ENCODE measurements at regions not wholly inside any gene's neighbourhood (a gene's known extent, or its start where the extent isn't known, plus 50 kb on each side); places are given as distances from the start of the nearest gene placed in this dataset.

GRCh38 chr15:93414576-93415231 lies 325.7 kb upstream of the RGMA start:
- H3K9me3 Mint-ChIP-seq = peaks cover 0 to 3% (median 0%) of the 10 kb centered on the region in 11 donors
- peaks cover 0 to 14% (median 8%) of the 10 kb centered on the region in 5 donors for H3K27me3 Mint-ChIP-seq
- H3K36me3 ChIP-seq (ENCODE audit: control insufficient read depth in 2 of 3, insufficient read depth in 3 of 3, low read length in 3 of 3) = no peaks in the 10 kb centered on the region
- no peaks in the 10 kb centered on the region for H3K9me3 ChIP-seq (ENCODE audit: control insufficient read depth in 2 of 3, low read length in 3 of 3)
- no peaks in the 10 kb centered on the region for H3K27me3 ChIP-seq (ENCODE audit: control insufficient read depth in 2 of 2, insufficient read depth in 2 of 2, low read length in 2 of 2)
- no peaks in the 10 kb centered on the region for H3K36me3 Mint-ChIP-seq
- H3K4me3 ChIP-seq (ENCODE audit: low read length) = no peak overlapping the region
- DNase-seq = no peak
- no peak for ATAC-seq
- intact Hi-C loops (cut with micrococcal nuclease) = no loop called here
- H3K4me3 Mint-ChIP-seq = no peak overlapping the region
- no peaks in the 10 kb centered on the region for H3K4me1 Mint-ChIP-seq
- ChIA-PET POLR2A (no interaction called here), CTCF (no interaction called here)
- no peak overlapping the region for H3K27ac Mint-ChIP-seq
- no peak overlapping the region for H3K27ac ChIP-seq (ENCODE audit: low read depth, low read length)
- no peaks in the 10 kb centered on the region for H3K4me1 ChIP-seq (ENCODE audit: control insufficient read depth in 2 of 2, insufficient read depth in 2 of 2, low read length in 2 of 2)

- no peak overlapping the region for H3K27ac Mint-ChIP-seq
- H3K4me3 Mint-ChIP-seq = no peak overlapping the region
- POLR2A ChIA-PET = no interaction called here
- peaks cover 0 to 5% (median 0%) of the 10 kb centered on the region in 11 donors for H3K9me3 Mint-ChIP-seq
- H3K27me3 Mint-ChIP-seq = peaks cover 0 to 14% (median 8%) of the 10 kb centered on the region in 5 donors
- H3K9me3 ChIP-seq (ENCODE audit: control insufficient read depth in 2 of 3, low read length in 3 of 3) = no peaks in the 10 kb centered on the region
- no peak for ATAC-seq
- DNase-seq = no peak
- H3K36me3 Mint-ChIP-seq = no peaks in the 10 kb centered on the region
- no peak overlapping the region for H3K4me3 ChIP-seq (ENCODE audit: low read length)
- no peak overlapping the region for H3K27ac ChIP-seq (ENCODE audit: low read depth, low read length)
- H3K4me1 ChIP-seq (ENCODE audit: control insufficient read depth in 2 of 2, insufficient read depth in 2 of 2, low read length in 2 of 2) = no peaks in the 10 kb centered on the region
- H3K36me3 ChIP-seq (ENCODE audit: control insufficient read depth in 2 of 3, insufficient read depth in 3 of 3, low read length in 3 of 3) = no peaks in the 10 kb centered on the region
- CTCF ChIA-PET = no interaction called here
- no peaks in the 10 kb centered on the region for H3K27me3 ChIP-seq (ENCODE audit: control insufficient read depth in 2 of 2, insufficient read depth in 2 of 2, low read length in 2 of 2)
- intact Hi-C loops (cut with micrococcal nuclease) = no loop called here
- H3K4me1 Mint-ChIP-seq = no peaks in the 10 kb centered on the region
Measured at GRCh38 chr15:93413745-93414144, 324.7 kb upstream of the RGMA start.

- Histone ChIP-seq H3K4me1 (ENCODE audit: control insufficient read depth in 2 of 2, insufficient read depth in 2 of 2, low read length in 2 of 2) (no peaks in the 10 kb centered on the region), H3K4me3 (ENCODE audit: low read length) (no peak overlapping the region), H3K27ac (ENCODE audit: low read depth, low read length) (no peak overlapping the region), H3K27me3 (ENCODE audit: control insufficient read depth in 2 of 2, insufficient read depth in 2 of 2, low read length in 2 of 2) (no peaks in the 10 kb centered on the region), H3K36me3 (ENCODE audit: control insufficient read depth in 2 of 3, insufficient read depth in 3 of 3, low read length in 3 of 3) (no peaks in the 10 kb centered on the region), H3K9me3 (ENCODE audit: control insufficient read depth in 2 of 3, low read length in 3 of 3) (no peaks in the 10 kb centered on the region)
- POLR2A ChIA-PET = no interaction called here
- peaks cover 0 to 19% (median 4%) of the 10 kb centered on the region in 11 donors for H3K9me3 Mint-ChIP-seq
- no peaks in the 10 kb centered on the region for H3K4me1 Mint-ChIP-seq
- intact Hi-C loops (cut with micrococcal nuclease) = no loop called here
- no peak for ATAC-seq
- H3K4me3 Mint-ChIP-seq = no peak overlapping the region
- CTCF ChIA-PET = no interaction called here
- peaks cover 0 to 22% (median 14%) of the 10 kb centered on the region in 5 donors for H3K27me3 Mint-ChIP-seq
- H3K36me3 Mint-ChIP-seq = no peaks in the 10 kb centered on the region
- no peak for DNase-seq
- H3K27ac Mint-ChIP-seq = no peak overlapping the region
Measured at GRCh38 chr15:93399121-93399520, 310.1 kb upstream of the RGMA start.

- ChIA-PET CTCF (no interaction called here), POLR2A (no interaction called here)
- Mint-ChIP-seq H3K27me3 (peaks cover 0 to 4% (median 0%) of the 10 kb centered on the region in 5 donors), H3K9me3 (peaks cover 0 to 22% (median 4%) of the 10 kb centered on the region in 11 donors), H3K36me3 (no peaks in the 10 kb centered on the region), H3K4me3 (no peak overlapping the region), H3K4me1 (no peaks in the 10 kb centered on the region), H3K27ac (no peak overlapping the region)
- no peaks in the 10 kb centered on the region for H3K4me1 ChIP-seq (ENCODE audit: control insufficient read depth in 2 of 2, insufficient read depth in 2 of 2, low read length in 2 of 2)
- H3K36me3 ChIP-seq (ENCODE audit: control insufficient read depth in 2 of 3, insufficient read depth in 3 of 3, low read length in 3 of 3) = no peaks in the 10 kb centered on the region
- H3K27ac ChIP-seq (ENCODE audit: low read depth, low read length) = no peak overlapping the region
- DNase-seq = no peak
- no peak for ATAC-seq
- no peak overlapping the region for H3K4me3 ChIP-seq (ENCODE audit: low read length)
- H3K9me3 ChIP-seq (ENCODE audit: control insufficient read depth in 2 of 3, low read length in 3 of 3) = no peaks in the 10 kb centered on the region
- no peaks in the 10 kb centered on the region for H3K27me3 ChIP-seq (ENCODE audit: control insufficient read depth in 2 of 2, insufficient read depth in 2 of 2, low read length in 2 of 2)
- intact Hi-C loops (cut with micrococcal nuclease) = no loop called here
Measured at GRCh38 chr15:93389211-93389610, 300.2 kb upstream of the RGMA start.

- Mint-ChIP-seq H3K4me3 (no peak overlapping the region), H3K27ac (no peak overlapping the region), H3K36me3 (no peaks in the 10 kb centered on the region), H3K27me3 (peaks cover 0 to 7% (median 4%) of the 10 kb centered on the region in 5 donors), H3K9me3 (peaks cover 0 to 2% (median 0%) of the 10 kb centered on the region in 11 donors), H3K4me1 (no peaks in the 10 kb centered on the region)
- ChIA-PET CTCF (no interaction called here), POLR2A (no interaction called here)
- ATAC-seq (no peak), DNase-seq (no peak)
- Histone ChIP-seq H3K27ac (ENCODE audit: low read depth, low read length) (no peak overlapping the region), H3K9me3 (ENCODE audit: control insufficient read depth in 2 of 3, low read length in 3 of 3) (no peaks in the 10 kb centered on the region), H3K27me3 (ENCODE audit: control insufficient read depth in 2 of 2, insufficient read depth in 2 of 2, low read length in 2 of 2) (no peaks in the 10 kb centered on the region), H3K4me1 (ENCODE audit: control insufficient read depth in 2 of 2, insufficient read depth in 2 of 2, low read length in 2 of 2) (no peaks in the 10 kb centered on the region), H3K4me3 (ENCODE audit: low read length) (no peak overlapping the region), H3K36me3 (ENCODE audit: control insufficient read depth in 2 of 3, insufficient read depth in 3 of 3, low read length in 3 of 3) (no peaks in the 10 kb centered on the region)
- intact Hi-C loops (cut with micrococcal nuclease) = no loop called here
Measured at GRCh38 chr15:93384886-93385285, 295.9 kb upstream of the RGMA start.

- Histone ChIP-seq H3K4me1 (ENCODE audit: control insufficient read depth in 2 of 2, insufficient read depth in 2 of 2, low read length in 2 of 2) (no peaks in the 10 kb centered on the region), H3K4me3 (ENCODE audit: low read length) (no peak overlapping the region), H3K9me3 (ENCODE audit: control insufficient read depth in 2 of 3, low read length in 3 of 3) (no peaks in the 10 kb centered on the region), H3K27ac (ENCODE audit: low read depth, low read length) (no peak overlapping the region), H3K27me3 (ENCODE audit: control insufficient read depth in 2 of 2, insufficient read depth in 2 of 2, low read length in 2 of 2) (no peaks in the 10 kb centered on the region), H3K36me3 (ENCODE audit: control insufficient read depth in 2 of 3, insufficient read depth in 3 of 3, low read length in 3 of 3) (no peaks in the 10 kb centered on the region)
- ATAC-seq = no peak
- Mint-ChIP-seq H3K9me3 (peaks cover 0 to 2% (median 0%) of the 10 kb centered on the region in 11 donors), H3K27ac (no peak overlapping the region), H3K36me3 (no peaks in the 10 kb centered on the region), H3K4me3 (no peak overlapping the region), H3K4me1 (no peaks in the 10 kb centered on the region), H3K27me3 (peaks cover 0 to 7% (median 4%) of the 10 kb centered on the region in 5 donors)
- DNase-seq = no peak
- CTCF ChIA-PET = no interaction called here
- POLR2A ChIA-PET = no interaction called here
- intact Hi-C loops (cut with micrococcal nuclease) = no loop called here
Measured at GRCh38 chr15:93382200-93382820, 293.3 kb upstream of the RGMA start.

GRCh38 chr15:93378558-93378957 lies 289.5 kb upstream of the RGMA start:
- no peak for ATAC-seq
- Mint-ChIP-seq H3K4me3 (no peak overlapping the region), H3K9me3 (peaks cover 0 to 3% (median 0%) of the 10 kb centered on the region in 11 donors), H3K27me3 (peaks cover 0 to 30% (median 18%) of the 10 kb centered on the region in 5 donors), H3K36me3 (no peaks in the 10 kb centered on the region), H3K27ac (no peak overlapping the region), H3K4me1 (no peaks in the 10 kb centered on the region)
- Histone ChIP-seq H3K9me3 (ENCODE audit: control insufficient read depth in 2 of 3, low read length in 3 of 3) (no peaks in the 10 kb centered on the region), H3K27ac (ENCODE audit: low read depth, low read length) (no peak overlapping the region), H3K36me3 (ENCODE audit: control insufficient read depth in 2 of 3, insufficient read depth in 3 of 3, low read length in 3 of 3) (no peaks in the 10 kb centered on the region), H3K4me3 (ENCODE audit: low read length) (no peak overlapping the region), H3K27me3 (ENCODE audit: control insufficient read depth in 2 of 2, insufficient read depth in 2 of 2, low read length in 2 of 2) (no peaks in the 10 kb centered on the region), H3K4me1 (ENCODE audit: control insufficient read depth in 2 of 2, insufficient read depth in 2 of 2, low read length in 2 of 2) (no peaks in the 10 kb centered on the region)
- intact Hi-C loops (cut with micrococcal nuclease) = no loop called here
- ChIA-PET CTCF (no interaction called here), POLR2A (no interaction called here)
- DNase-seq = no peak

Data from naive thymus-derived CD4-positive, alpha-beta T cell (primary cell).